ENCODE measurements at regions not wholly inside any gene's neighbourhood (a gene's known extent, or its start where the extent isn't known, plus 50 kb on each side); places are given as distances from the start of the nearest gene placed in this dataset.

- Histone ChIP-seq H3K27me3 (ENCODE audit: insufficient read depth, low read length) (0 out of 2 replicates have a peak, but pooled peaks cover 7% of the 10 kb centered on the region), H3K4me3 (ENCODE audit: low read depth, low read length, poor library complexity, severe bottlenecking) (no peak overlapping the region), H3K9me2 (ENCODE audit: low read depth, low read length) (no peaks in the 10 kb centered on the region), H3K79me2 (ENCODE audit: insufficient read depth, low read length) (no peaks in the 10 kb centered on the region), H3K9me3 (ENCODE audit: low read length) (no peaks in the 10 kb centered on the region), H3K4me2 (ENCODE audit: low read length) (no peak overlapping the region), H3K4me1 (ENCODE audit: insufficient read depth, low read length, severe bottlenecking) (no peaks in the 10 kb centered on the region), H3K36me3 (ENCODE audit: insufficient read depth, low read length) (no peaks in the 10 kb centered on the region), H4K20me1 (ENCODE audit: insufficient read depth, low read length) (no peaks in the 10 kb centered on the region), H3K9ac (ENCODE audit: low read length) (no peak overlapping the region), H3F3A (ENCODE audit: insufficient read depth, low read length) (no peaks in the 10 kb centered on the region), H3K27ac (ENCODE audit: low read depth, low read length, poor library complexity, severe bottlenecking) (no peak overlapping the region), H2AFZ (ENCODE audit: low read length) (no peak overlapping the region)
- TF ChIP-seq CTCF (IDR thresholded peaks at IDR 0.05; ENCODE audit: low read length) (no peak), EZH2 (IDR thresholded peaks at IDR 0.05; ENCODE audit: borderline replicate concordance, low read length) (no peak)
Measured at GRCh38 chr15:38726187-38726586, 161.6 kb upstream of the RASGRP1 start.

GRCh38 chr15:38733331-38733730 lies 168.7 kb upstream of the RASGRP1 start:
- Histone ChIP-seq H3K9me3 (ENCODE audit: low read length) (no peaks in the 10 kb centered on the region), H3K9ac (ENCODE audit: low read length) (no peak overlapping the region), H3K4me1 (ENCODE audit: insufficient read depth, low read length, severe bottlenecking) (no peaks in the 10 kb centered on the region), H3F3A (ENCODE audit: insufficient read depth, low read length) (no peaks in the 10 kb centered on the region), H3K9me2 (ENCODE audit: low read depth, low read length) (no peaks in the 10 kb centered on the region), H4K20me1 (ENCODE audit: insufficient read depth, low read length) (no peaks in the 10 kb centered on the region), H2AFZ (ENCODE audit: low read length) (no peak overlapping the region), H3K4me3 (ENCODE audit: low read depth, low read length, poor library complexity, severe bottlenecking) (no peak overlapping the region), H3K4me2 (ENCODE audit: low read length) (no peak overlapping the region), H3K36me3 (ENCODE audit: insufficient read depth, low read length) (no peaks in the 10 kb centered on the region), H3K27me3 (ENCODE audit: insufficient read depth, low read length) (no peaks in the 10 kb centered on the region), H3K79me2 (ENCODE audit: insufficient read depth, low read length) (no peaks in the 10 kb centered on the region), H3K27ac (ENCODE audit: low read depth, low read length, poor library complexity, severe bottlenecking) (no peak overlapping the region)
- TF ChIP-seq CTCF (IDR thresholded peaks at IDR 0.05; ENCODE audit: low read length) = no peak
- no peak for TF ChIP-seq EZH2 (IDR thresholded peaks at IDR 0.05; ENCODE audit: borderline replicate concordance, low read length)

GRCh38 chr15:38740206-38740605 lies 175.6 kb upstream of the RASGRP1 start:
- Histone ChIP-seq H3K9ac (ENCODE audit: low read length) (no peak overlapping the region), H3K4me2 (ENCODE audit: low read length) (no peak overlapping the region), H3K36me3 (ENCODE audit: insufficient read depth, low read length) (no peaks in the 10 kb centered on the region), H3K27ac (ENCODE audit: low read depth, low read length, poor library complexity, severe bottlenecking) (no peak overlapping the region), H3K9me2 (ENCODE audit: low read depth, low read length) (no peaks in the 10 kb centered on the region), H3K79me2 (ENCODE audit: insufficient read depth, low read length) (no peaks in the 10 kb centered on the region), H4K20me1 (ENCODE audit: insufficient read depth, low read length) (no peaks in the 10 kb centered on the region), H3K4me3 (ENCODE audit: low read depth, low read length, poor library complexity, severe bottlenecking) (no peak overlapping the region), H3K9me3 (ENCODE audit: low read length) (no peaks in the 10 kb centered on the region), H2AFZ (ENCODE audit: low read length) (no peak overlapping the region), H3K27me3 (ENCODE audit: insufficient read depth, low read length) (no peaks in the 10 kb centered on the region), H3K4me1 (ENCODE audit: insufficient read depth, low read length, severe bottlenecking) (no peaks in the 10 kb centered on the region), H3F3A (ENCODE audit: insufficient read depth, low read length) (no peaks in the 10 kb centered on the region)
- TF ChIP-seq CTCF (IDR thresholded peaks at IDR 0.05; ENCODE audit: low read length) (no peak), EZH2 (IDR thresholded peaks at IDR 0.05; ENCODE audit: borderline replicate concordance, low read length) (no peak)
